NCI-H2107 treated with DMSO at 0.1 percent for 48 hours (cell line): ENCODE measurements at regions not wholly inside any gene's neighbourhood (a gene's known extent, or its start where the extent isn't known, plus 50 kb on each side); places are given as distances from the start of the nearest gene placed in this dataset.

Experiments
- DNase-seq: peaks from one replicate; lab custom pipeline; 2025; ENCODE audit not compliant: unreplicated experiment; lab: John Stamatoyannopoulos, UW

DNA sequence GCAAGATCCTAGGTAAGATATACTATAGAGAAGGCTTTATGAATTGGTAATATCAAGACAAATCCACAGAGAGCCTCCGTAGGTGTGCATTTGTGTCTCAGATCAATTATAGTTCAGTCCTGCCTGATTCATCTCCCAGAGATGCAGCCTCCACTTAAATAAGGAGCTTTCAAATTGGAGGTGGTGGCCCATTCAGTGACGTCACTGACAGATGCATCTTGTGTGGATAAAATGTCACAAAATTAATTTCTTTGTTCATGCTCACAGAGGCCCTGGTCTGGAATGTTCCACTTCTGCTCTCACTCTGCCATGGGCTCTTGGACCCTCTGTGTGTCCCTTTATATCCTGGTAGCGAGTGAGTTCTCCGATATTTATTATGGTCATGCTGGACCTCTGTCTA lies 157.1 kb upstream of the PRSS58 start:
- no peak for DNase-seq

DNA sequence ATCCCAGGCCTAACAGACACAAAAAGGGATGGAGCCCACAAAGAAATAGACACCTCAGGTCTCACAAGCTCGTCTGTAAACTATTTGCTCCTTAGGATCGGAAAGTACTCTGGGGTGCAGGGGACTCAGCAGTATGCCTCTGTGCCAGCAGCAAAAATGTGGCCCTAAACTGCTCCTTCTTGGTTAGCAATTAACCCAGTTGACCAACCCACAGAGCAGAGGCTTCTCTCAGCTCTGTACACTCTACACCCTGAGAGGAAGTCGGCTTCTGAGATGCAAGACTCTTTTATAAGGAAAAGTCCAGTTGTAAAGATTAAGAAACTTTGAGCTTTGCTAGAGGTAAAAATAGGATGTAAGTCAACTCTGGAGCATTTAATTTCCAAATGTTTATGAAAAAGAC lies 156.3 kb upstream of the PRSS58 start:
- DNase-seq, result no peak

DNA sequence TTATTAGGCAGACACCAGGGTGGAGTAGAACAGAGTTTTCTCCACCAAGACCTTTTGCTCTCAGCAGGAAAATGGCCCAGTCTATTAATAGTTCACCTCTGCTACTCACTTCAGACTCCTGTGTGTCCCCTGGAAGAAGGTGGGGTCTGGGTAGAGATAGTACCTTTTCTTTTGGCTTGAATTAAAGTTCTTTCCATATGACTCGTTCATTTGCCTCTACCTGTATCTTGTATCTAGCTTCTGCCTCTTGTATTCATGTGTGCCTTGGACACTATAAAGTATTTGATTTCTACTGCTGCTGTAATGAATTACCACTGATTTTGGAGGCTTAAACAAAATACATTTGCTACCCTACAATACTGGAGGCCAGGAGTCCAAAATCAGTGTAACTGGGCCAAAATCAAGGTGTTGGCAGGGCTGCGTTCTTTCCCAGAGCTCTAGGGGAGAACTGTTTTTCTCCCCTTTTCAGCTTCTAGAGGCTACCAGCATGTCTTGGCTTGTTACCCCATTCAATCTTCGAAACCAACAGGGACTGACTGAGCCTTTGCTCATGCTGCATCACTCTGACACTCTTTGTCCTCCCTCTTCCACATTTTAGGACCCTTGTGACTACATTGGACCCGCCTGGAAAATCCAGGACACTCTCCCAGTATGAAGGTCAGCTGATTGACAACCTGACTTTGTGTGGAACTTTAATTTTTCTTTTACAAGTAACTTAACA lies 155.6 kb upstream of the PRSS58 start:
- no peak for DNase-seq

DNA sequence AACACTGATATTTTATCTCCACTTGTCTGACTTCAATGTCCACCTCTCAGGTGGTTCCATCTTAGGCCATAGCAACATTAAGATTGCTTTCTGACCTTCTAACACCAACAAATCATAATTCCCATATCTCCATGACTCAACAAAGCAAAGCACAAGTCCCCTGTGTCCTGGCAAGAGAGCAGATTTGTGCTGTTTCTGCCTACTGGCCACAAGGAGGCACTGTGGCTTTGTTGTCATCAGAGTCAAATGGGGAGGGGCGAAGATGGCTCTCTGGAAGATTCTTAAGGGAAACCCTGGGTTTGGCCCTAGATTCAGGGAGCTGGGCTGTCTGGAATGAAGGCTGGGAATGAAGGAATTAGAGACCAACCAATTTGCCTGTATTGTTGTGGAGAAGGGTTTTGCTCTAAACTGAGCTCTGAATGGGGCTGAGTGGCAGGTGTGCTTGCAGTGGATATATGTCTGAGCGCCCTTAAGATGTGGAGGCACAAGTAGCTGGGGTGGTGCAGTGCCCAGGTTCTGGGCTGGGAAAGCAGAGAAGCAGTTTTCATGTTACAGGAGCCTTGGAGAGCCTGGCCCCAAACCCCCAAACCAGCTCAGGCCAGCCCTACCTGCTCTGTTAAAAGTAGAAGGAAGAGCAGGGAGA lies 154.8 kb upstream of the PRSS58 start:
- no peak for DNase-seq

DNA sequence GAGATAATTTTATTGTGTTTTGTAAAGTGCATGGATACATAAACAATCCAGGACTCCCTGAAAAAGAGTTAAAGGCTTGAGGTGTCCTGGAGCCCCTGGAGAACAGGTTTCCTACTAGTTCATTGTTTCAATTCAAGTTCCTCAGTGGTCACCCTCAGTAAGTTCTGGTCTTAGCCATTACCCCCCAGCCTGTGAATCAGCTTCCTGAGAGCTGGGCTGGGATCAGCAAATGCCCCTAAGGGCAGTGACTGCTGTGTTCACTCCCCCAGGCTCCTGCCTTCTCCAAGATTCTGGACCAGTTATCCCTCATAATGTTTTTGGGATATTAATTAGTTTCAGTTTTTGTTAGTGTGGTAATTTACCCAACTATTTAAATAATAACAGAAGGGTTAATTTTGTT lies 151.6 kb upstream of the PRSS58 start:
- DNase-seq, result no peak

DNA sequence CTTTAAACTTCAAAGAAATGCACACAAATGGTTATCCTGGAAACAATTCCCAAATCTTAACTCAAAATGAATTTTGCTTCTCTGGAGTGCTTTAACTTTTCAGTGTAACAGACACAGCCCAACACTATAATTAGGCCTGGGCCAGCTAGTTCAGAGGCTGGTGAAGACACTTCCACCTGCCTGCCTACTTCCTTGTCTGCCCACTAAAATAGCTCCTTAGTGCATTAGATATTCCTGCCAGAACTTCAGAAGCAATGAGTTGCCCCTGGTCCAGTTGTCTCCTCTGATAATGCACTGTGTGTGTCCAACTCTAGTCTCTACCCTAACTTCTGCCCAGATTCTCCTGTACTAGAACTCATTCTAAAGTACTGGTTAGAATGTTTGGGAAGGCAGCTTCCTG lies 150.9 kb upstream of the PRSS58 start:
- no peak for DNase-seq

DNA sequence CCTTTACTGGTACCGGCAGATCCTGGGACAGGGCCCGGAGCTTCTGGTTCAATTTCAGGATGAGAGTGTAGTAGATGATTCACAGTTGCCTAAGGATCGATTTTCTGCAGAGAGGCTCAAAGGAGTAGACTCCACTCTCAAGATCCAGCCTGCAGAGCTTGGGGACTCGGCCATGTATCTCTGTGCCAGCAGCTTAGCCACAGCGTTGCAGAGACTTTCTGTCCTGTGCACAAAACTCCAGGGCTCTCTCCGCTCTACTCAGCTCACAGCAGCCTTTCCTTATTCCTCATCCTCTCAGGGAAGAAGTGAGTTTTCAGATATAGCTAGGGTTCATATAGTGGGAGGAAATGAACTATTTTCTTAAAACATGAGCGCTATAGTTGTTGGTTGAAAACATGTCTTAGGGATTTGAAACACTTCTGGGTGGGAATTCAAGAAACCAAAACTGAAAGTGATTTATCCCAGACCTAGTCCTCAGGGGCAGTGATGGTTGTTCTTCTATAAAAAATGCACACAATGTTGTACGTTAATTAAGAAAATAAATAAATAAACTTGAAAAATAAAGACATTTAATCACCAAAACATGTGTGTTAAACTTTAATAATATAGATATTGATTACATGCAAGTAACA lies 150.2 kb upstream of the PRSS58 start:
- DNase-seq, result no peak

DNA sequence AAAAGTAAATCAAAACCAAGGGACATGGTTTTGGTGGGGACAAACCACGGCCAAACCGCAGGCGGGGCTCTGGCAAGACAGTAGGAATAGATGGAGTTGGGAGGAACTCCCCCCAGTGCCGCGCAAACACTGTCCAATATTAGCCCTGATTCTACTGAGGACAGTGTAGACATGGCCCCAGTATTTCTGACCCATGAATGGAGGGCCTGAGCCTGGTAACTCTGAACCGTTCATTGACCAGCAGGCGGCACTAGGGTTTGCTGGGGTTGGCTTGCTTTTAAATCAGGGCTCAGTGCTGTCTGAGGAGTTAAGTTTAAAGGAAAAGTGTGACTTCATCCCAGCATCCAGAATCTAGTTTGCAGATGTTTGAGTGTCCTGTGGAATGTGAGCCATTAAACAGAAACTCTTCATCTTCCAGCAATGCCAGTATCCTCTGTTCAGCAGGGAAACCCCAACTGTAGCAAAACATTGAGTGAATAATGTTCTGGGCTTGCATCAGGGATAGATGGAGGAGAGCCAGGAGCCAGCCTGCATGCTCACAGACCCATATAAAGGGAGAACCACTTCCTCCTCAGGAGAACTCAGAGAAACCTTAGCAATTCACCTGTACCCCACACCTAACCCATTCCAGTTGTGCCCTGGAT lies 147.4 kb upstream of the PRSS58 start:
- no peak for DNase-seq

DNA sequence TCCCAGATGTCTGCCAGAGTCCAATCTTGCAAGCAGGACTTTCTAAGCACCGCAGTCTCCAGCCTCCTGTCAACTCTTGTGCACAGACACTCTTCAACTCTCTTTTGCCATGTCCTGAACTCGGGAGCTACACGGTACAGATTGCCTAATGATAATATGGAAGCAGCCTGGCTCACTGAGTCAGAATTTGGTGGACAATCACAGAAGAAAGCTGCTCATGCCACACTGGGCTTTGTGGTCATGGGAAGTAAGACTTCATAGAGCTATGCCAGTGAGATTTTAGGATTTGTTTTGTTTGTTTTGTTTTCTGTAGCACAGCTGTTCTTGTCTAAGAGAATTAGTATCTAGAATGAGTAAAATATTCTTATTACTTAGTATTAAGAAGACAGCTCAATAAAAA lies 144.1 kb upstream of the PRSS58 start:
- no peak for DNase-seq

DNA sequence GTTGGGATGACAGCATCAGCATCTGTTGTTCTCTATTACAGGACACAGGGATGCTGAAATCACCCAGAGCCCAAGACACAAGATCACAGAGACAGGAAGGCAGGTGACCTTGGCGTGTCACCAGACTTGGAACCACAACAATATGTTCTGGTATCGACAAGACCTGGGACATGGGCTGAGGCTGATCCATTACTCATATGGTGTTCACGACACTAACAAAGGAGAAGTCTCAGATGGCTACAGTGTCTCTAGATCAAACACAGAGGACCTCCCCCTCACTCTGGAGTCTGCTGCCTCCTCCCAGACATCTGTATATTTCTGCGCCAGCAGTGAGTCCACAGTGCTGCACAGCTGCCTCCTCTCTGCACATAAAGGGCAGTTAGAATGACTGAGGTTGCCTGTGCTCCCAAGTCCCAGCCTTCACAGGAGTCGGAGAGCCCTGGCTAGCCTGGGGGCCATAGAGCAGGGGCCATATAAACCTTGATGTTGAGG lies 142.2 kb upstream of the PRSS58 start:
- DNase-seq, result no peak

DNA sequence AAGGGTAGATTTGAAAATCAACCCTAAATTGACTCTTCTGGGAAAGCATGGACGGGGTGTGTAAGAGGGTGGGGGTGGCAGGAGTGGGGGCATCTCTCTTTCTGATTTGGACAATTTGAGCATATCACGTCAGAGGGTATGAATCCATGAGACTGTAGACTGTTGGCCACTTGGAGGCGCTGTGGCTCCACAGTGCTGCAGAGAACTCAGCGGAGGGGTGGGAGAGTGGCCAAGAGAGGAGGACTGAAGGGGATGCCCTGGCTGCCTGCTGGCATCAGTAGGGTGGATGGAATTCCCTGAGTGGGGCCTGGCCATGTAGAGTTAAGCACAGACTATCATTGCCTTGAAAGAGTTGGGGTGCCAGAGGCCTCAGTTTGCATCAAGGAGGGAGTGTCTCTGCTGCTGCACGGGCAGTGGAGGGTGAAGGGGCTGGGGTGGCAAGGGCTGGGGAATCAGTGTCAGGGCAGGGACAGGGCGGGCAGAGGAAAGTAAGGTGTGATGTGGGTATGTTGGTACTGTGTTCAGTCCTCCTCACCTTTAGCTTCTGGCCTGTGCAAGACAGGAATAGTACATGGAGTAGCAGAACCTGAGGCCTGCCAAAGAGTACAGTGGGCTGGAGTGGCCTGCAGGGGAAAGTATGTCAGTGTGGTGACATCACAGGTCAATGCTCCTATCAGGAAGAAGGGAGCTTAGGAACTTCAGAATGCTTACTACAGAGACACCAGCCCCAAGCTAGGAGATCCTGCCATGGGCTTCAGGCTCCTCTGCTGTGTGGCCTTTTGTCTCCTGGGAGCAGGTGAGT lies 133.5 kb upstream of the PRSS58 start:
- DNase-seq, result no peak

DNA sequence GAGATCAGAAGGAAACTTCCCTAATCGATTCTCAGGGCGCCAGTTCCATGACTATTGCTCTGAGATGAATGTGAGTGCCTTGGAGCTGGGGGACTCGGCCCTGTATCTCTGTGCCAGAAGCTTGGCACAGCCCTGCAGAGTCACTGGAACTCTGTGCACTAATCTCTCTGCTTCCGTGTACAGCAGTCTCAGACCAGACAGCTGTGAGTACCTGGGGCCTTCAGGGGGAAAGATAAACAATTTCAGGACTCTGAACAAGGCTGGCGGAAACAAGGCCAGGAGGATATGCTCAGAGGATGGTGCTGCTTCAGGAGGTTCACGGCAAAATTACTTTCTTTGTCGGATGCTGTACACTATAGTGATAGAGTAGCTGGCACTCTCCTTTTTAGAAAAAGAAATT lies 131.7 kb upstream of the PRSS58 start:
- DNase-seq, result no peak

DNA sequence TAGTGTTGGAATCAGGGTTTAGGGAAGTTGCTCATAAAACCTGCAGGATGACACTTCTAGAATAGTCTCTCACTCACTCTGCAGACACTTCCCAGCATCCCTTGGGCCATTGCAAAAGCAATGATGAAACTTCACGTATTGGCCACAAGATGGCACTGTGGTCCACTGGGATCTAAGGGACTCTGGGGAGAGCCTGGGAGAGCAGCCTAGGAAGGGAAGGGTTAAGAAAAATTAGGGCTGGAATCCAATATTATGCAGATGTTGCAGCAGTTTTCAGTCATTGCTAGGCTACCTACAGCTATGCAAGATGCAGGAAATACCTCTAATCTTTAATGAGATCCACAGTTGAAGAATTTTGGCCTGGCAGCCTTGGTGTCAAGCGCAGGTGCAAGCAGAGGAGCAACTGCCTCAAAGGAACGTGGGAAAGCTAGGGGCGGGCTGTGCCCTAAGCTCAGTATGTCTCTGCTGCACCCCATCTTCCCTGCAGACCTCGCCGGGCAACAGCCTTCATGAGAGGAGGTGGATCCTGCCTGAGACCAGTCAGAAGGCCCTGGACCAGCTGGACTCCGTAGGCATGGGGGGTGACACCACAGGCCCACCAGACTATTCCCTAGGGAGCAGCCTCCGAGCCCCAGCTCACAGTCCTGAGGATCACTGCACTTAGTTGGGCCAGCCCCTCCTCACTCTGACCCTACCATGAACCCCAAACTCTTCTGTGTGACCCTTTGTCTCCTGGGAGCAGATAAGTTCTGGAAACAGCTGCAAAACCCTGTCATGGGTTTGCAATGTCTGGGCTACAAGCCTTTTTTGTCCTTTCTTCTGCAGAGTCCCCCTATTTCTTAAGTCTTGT lies 127.9 kb upstream of the PRSS58 start:
- peak; percentile 9 for DNase-seq

DNA sequence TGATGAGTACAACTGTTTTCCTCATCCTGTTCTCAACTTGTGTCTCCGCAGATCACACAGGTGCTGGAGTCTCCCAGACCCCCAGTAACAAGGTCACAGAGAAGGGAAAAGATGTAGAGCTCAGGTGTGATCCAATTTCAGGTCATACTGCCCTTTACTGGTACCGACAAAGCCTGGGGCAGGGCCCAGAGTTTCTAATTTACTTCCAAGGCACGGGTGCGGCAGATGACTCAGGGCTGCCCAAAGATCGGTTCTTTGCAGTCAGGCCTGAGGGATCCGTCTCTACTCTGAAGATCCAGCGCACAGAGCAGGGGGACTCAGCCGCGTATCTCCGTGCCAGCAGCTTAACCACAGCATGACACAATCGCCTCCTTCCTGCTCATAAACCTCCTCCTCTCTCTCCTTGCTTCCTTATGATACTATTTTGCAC lies 126.7 kb upstream of the PRSS58 start:
- DNase-seq, result no peak

DNA sequence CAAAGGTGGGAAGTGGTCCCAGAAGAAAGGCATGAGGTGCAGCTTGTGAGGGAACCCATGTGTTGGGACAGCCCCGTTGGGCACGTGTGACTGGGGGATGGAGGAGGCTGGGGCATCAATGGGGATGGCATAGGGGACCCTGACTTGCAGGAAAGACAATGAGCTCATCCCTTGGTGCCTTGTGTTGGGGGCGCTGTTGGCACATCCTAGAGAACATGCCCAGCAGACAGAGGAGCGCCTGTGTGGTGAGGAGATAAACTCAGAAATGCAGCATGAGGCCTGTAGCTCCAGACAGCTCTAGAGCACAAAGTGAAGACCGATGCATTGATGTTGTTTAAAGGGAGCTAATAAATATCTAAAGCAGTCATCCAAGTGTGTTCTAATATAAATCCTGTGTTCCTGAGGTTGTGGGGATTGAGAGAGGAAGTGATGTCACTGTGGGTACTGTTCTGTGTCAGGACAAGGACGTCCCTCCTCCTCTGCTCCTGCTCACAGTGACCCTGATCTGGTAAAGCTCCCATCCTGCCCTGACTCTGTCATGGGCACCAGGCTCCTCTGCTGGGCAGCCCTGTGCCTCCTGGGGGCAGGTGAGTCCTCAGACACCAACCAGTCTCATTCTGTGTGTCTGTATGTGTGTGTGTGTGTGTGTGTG lies 126.1 kb upstream of the PRSS58 start:
- DNase-seq, result no peak

DNA sequence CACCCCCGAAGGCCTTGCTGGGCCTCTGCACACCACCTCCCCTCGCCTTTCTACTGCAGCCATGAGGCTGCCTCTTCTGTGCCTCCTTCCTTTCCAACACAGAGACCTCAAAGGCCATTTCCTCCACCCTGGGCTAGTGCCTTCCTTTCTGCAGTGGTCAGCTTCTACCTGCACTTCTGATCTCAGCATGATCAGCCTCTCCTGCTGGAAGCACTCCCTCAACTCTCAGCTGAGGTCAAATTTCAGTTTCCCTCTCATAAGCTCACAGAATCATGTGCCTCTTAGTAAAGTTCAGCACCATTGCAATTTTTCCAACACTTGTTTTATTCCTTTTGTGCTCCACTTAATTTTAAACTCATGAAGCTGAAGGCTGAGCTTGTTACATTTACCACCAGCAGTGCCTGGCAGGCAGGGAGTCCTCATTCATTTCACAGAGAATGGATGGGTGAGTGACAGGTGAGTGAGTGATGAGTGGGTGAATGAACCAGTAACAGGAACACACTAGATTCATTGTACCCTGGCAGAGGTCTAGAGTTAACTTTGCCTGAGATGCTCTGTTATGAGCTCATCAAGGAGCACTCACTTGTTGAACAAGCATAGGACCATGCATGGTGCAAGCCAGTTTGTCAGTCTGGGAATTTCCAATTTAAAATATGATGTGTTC lies 124.0 kb upstream of the PRSS58 start:
- peak; percentile 36 for DNase-seq

DNA sequence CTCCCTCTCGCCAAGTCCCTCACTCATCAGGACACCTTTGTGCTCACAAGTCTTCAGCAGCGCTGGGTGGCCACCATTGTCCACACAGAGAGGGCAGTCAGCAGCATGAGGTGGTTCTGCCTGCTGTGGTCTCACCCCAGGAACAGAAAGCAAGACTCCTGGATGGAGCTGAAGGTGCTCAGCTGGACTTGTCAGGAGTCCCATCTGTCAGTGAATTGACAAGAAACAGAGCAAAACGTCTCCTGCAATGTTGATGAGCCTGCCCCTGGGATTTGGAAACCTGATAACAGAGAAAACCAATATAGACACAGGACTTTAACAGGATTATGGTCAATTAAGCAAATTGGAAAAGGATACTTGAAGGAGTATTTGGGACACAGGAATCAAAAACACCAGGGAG lies 122.2 kb upstream of the PRSS58 start:
- DNase-seq, result no peak

DNA sequence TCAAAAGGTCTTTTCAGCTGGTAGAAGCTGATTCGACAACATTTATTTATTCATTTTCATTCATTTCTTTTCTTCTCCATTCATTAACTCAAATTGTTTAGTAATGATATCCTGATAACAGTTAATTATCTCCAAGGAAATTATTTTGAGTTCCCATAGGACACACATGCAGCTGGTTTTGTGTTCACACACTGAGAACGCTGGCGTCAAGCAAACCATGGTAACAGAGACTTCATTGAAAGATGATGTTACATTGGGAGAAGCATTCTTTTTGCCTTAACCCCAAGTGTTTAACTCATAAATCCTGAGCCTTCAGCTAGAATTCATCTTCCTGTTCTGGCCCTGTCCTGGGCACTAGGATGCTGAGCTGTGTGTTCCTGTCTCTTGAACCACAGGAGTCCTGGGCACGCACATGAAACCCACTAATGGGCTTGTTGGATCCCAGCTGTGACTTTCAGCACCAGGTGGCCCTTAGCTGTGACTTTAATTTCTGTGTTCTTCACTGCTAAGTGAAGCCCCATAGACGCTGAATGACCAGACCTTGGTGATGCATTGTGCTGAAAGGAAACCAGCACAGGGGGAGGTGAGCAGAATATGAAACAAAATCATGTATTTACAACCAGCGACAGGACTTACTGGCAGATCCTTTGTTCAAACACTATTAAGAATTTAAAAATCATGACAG lies 121.5 kb upstream of the PRSS58 start:
- DNase-seq, result no peak
